GM12875 (cell line): ENCODE measurements at regions not wholly inside any gene's neighbourhood (a gene's known extent, or its start where the extent isn't known, plus 50 kb on each side); places are given as distances from the start of the nearest gene placed in this dataset.

Experiments used
- H3K4me3 ChIP-seq: one replicate; pipeline ENCODE4 v1.5.1; 2011; ENCODE audit warnings: low read depth, low read length, control low read depth
- TF ChIP-seq, protein P1 (sequence below): IDR thresholded peaks from 2 replicates; pipeline ENCODE4 v1.5.1; 2011; ENCODE audit warnings: low read depth, mild to moderate bottlenecking, control low read depth, inconsistent platforms, low read length, moderate library complexity, borderline replicate concordance; ENCODE audit not compliant: insufficient read depth

- no peak overlapping the region for H3K4me3 ChIP-seq
These were observed 104.0 kb downstream of the BAMBI start for GRCh38 chr10:28781296-28781695.

GRCh38 chr10:28783087-28783486 lies 105.8 kb downstream of the BAMBI start:
- TF ChIP-seq, protein P1, sequence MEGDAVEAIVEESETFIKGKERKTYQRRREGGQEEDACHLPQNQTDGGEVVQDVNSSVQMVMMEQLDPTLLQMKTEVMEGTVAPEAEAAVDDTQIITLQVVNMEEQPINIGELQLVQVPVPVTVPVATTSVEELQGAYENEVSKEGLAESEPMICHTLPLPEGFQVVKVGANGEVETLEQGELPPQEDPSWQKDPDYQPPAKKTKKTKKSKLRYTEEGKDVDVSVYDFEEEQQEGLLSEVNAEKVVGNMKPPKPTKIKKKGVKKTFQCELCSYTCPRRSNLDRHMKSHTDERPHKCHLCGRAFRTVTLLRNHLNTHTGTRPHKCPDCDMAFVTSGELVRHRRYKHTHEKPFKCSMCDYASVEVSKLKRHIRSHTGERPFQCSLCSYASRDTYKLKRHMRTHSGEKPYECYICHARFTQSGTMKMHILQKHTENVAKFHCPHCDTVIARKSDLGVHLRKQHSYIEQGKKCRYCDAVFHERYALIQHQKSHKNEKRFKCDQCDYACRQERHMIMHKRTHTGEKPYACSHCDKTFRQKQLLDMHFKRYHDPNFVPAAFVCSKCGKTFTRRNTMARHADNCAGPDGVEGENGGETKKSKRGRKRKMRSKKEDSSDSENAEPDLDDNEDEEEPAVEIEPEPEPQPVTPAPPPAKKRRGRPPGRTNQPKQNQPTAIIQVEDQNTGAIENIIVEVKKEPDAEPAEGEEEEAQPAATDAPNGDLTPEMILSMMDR = no peak
- no peak overlapping the region for H3K4me3 ChIP-seq

More at GRCh38 chr10:28781296-28781695, 104.0 kb downstream of the BAMBI start:
- TF ChIP-seq, protein P1 = no peak

GRCh38 chr10:28785018-28785417 lies 107.7 kb downstream of the BAMBI start:
- TF ChIP-seq, protein P1 = no peak
- no peak overlapping the region for H3K4me3 ChIP-seq

DNA sequence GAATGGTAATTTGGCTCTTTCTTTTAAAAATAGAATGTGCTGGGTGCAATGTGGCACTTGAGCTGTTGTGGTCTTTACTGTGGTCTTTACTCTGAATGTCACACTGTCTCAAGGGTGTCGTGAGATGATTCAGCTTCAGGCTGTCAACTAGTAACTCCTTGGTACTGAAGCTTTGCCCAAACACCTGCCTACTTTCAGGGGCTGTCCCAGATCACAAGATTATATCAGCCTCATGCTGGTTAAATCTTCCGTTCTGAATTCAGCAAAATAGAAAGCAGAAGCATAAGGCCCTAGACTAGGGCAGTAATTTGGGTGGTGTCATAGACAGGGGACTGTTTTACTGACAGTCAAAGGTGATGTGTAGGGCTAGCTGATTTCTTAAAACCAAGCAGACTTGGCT lies 110.9 kb downstream of the BAMBI start:
- H3K4me3 ChIP-seq = no peak overlapping the region
- TF ChIP-seq, protein P1 = no peak

- TF ChIP-seq, protein P1 = no peak
- H3K4me3 ChIP-seq = no peak overlapping the region
These were observed 111.4 kb downstream of the BAMBI start for GRCh38 chr10:28788762-28789161.

DNA sequence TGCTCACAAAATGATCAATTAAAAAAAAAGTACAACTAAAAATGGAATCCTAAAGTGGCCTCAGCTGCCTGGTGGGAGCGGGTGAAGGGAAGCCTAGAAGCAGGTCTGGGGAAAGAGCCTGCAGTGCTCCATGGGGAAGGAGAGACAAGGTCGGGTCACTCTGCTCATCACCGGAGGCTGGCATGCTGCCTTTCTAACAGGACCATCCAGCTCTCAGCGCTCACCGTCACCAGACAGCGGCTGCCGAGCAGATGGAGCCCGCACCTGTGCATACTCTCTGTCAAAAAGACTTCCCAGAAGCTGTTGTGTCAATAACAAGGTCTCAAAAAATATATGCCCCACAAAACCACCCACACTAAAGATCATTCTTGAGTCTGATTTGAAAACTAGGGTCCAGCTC lies 112.8 kb downstream of the BAMBI start:
- H3K4me3 ChIP-seq = no peak overlapping the region
- TF ChIP-seq, protein P1 = no peak

DNA sequence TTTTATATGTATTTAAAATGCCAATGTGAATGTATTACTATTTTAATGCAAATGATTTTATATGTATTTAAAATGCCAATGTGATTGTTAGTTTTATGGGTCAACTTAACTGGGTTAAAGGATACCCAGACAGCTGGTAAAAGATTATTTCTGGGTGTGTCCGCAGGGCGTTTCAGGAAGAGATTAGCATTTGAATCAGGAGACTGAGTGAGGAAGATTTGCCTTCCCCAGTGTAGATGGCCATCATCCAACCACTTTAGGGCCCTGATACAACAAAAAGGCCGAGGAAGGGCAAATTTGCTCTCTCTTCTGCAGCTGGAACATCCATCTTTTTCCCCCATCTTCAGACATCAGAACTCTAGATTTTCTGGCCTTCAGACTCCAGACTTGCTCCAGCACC lies 116.2 kb downstream of the BAMBI start:
- H3K4me3 ChIP-seq = no peak overlapping the region
- TF ChIP-seq, protein P1 = no peak
